Epithelial cell of esophagus (primary cell): ENCODE measurements at regions not wholly inside any gene's neighbourhood (a gene's known extent, or its start where the extent isn't known, plus 50 kb on each side); places are given as distances from the start of the nearest gene placed in this dataset.

Experiments used
- DNase-seq: peaks from one replicate; pipeline ENCODE4 v3.0.0; 2010; ENCODE audit warnings: low read depth
- H3K4me3 ChIP-seq: 2 replicates; pipeline ENCODE4 v1.5.1; 2011; ENCODE audit warnings: mild to moderate bottlenecking, low read length, control low read depth
- CTCF ChIP-seq: IDR thresholded peaks from 2 replicates; pipeline ENCODE4 v1.5.1; 2011; ENCODE audit warnings: low read depth, mild to moderate bottlenecking, low read length, control low read depth, inconsistent platforms; ENCODE audit not compliant: insufficient read depth; ENCODE audit errors: missing control alignments

- TF ChIP-seq CTCF, result no peak
- H3K4me3 ChIP-seq, result no peak overlapping the region
- no peak for DNase-seq
These were observed 245.8 kb upstream of the RMST start for GRCh38 chr12:97216848-97217247.

GRCh38 chr12:97222391-97222790 is 240.2 kb upstream of the RMST start:
- DNase-seq, result no peak
- TF ChIP-seq CTCF, result no peak
- H3K4me3 ChIP-seq, result no peak overlapping the region

- H3K4me3 ChIP-seq, result no peak overlapping the region
- no peak for TF ChIP-seq CTCF
- DNase-seq, result no peak
These were observed 239.2 kb upstream of the RMST start for GRCh38 chr12:97223419-97223818.

GRCh38 chr12:97229004-97229403 is 233.6 kb upstream of the RMST start:
- DNase-seq, result no peak
- no peak overlapping the region for H3K4me3 ChIP-seq
- no peak for TF ChIP-seq CTCF

- H3K4me3 ChIP-seq, result no peak overlapping the region
- no peak for TF ChIP-seq CTCF
- no peak for DNase-seq
These were observed 227.5 kb upstream of the RMST start for GRCh38 chr12:97235102-97235501.

- no peak overlapping the region for H3K4me3 ChIP-seq
- no peak for DNase-seq
These were observed 216.2 kb upstream of the RMST start for GRCh38 chr12:97246368-97246767.

More at GRCh38 chr12:97246368-97246767, 216.2 kb upstream of the RMST start:
- no peak for TF ChIP-seq CTCF
